ENCODE measurements at regions not wholly inside any gene's neighbourhood (a gene's known extent, or its start where the extent isn't known, plus 50 kb on each side); places are given as distances from the start of the nearest gene placed in this dataset.

GRCh38 chr5:38670066-38670465 is 113.6 kb upstream of the LIFR start:
- TF ChIP-seq CTCF (IDR thresholded peaks at IDR 0.05) = no peak
- TF ChIP-seq EZH2 (IDR thresholded peaks at IDR 0.05) = no peak

Data from neural progenitor cell (in vitro differentiated cells).